GM20000 (cell line): ENCODE measurements at regions not wholly inside any gene's neighbourhood (a gene's known extent, or its start where the extent isn't known, plus 50 kb on each side); places are given as distances from the start of the nearest gene placed in this dataset.

ENCODE experiments used
- DNase-seq: peaks from one replicate; pipeline ENCODE4 v3.0.0; 2012; ENCODE audit warnings: low spot score
- TF ChIP-seq, protein P1 (sequence below): IDR thresholded peaks from 2 replicates; pipeline ENCODE4 v1.5.1; 2012; ENCODE audit warnings: mild to moderate bottlenecking, control low read depth; ENCODE audit errors: extremely low read depth, missing control alignments

- DNase-seq, result no peak
- TF ChIP-seq, protein P1, sequence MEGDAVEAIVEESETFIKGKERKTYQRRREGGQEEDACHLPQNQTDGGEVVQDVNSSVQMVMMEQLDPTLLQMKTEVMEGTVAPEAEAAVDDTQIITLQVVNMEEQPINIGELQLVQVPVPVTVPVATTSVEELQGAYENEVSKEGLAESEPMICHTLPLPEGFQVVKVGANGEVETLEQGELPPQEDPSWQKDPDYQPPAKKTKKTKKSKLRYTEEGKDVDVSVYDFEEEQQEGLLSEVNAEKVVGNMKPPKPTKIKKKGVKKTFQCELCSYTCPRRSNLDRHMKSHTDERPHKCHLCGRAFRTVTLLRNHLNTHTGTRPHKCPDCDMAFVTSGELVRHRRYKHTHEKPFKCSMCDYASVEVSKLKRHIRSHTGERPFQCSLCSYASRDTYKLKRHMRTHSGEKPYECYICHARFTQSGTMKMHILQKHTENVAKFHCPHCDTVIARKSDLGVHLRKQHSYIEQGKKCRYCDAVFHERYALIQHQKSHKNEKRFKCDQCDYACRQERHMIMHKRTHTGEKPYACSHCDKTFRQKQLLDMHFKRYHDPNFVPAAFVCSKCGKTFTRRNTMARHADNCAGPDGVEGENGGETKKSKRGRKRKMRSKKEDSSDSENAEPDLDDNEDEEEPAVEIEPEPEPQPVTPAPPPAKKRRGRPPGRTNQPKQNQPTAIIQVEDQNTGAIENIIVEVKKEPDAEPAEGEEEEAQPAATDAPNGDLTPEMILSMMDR, result no peak
These were observed 1054.7 kb downstream of the PDHA2 start for GRCh38 chr4:96894621-96895020.

DNA sequence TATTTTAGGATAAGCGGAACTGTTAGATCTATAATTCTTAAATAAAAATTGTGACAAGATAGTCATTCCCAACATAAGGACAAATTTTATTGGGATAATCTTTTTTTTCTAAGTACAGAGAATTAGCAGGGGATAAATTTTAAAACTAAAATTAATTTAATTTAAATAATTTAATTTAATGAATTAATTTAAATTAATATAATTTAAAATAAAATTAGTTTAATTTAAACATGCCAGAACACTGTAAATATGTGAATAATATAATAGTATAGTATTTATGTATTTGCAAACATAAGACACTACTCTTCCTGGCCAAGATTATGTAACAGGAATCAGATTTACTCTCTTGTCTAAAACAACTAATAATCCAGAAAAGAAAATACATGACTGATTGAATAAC lies 1055.9 kb downstream of the PDHA2 start:
- DNase-seq, result no peak
- TF ChIP-seq, protein P1, result no peak

- DNase-seq, result no peak
- TF ChIP-seq, protein P1, result no peak
These were observed 1072.8 kb downstream of the PDHA2 start for GRCh38 chr4:96912716-96913115.

DNA sequence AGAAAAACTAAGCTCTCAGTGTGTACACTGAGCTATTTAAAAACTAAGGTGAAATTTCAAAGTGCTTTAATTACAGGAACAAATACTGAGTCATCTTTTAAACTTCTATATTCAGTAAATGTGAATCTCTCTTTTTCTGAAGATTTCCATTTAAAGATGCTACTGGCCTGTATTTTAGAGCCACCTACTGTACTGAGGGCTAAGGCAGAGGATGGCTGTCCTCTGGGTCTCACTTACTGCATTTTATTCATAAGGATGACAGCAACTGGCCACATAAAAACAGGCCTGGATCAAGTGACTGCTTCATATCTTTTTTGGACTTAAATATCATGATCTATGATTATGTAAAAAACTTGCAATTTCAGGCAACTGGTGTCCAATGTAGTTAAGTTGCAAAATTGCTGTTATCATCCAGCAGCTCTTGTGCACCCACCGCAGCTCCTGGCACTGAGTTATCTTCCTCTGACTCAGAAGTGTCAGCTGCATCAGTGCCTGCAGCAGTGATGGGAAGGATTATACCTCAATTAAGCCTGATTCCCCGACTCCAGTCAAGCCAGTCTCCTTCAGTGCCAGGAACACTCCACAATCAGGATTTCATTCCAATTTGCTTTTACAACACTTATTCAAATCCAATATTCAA lies 1073.7 kb downstream of the PDHA2 start:
- DNase-seq, result no peak
- TF ChIP-seq, protein P1, result no peak

DNA sequence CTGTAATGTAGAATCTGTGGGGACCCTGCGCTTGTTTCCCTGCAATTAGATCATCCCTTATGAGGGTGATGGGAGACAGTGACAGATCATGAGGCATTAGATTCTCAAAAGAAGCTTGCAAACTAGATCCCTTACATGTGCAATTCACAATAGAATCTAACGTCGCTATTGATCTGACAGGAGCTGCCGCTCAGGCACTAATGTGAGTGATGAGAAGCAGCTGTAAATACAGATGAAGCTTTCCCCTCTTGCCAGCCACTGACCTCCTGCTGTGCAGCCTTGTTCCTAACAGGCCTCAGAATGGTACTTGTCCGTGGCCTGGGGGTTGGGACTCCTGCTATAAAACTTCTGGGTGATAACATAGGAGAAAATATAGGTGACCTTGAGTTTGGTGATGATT lies 1076.8 kb downstream of the PDHA2 start:
- DNase-seq, result no peak
- TF ChIP-seq, protein P1, result no peak

GRCh38 chr4:96936886-96937285 lies 1097.0 kb downstream of the PDHA2 start:
- DNase-seq, result no peak
- TF ChIP-seq, protein P1, result no peak

- no peak for DNase-seq
- TF ChIP-seq, protein P1, result no peak
These were observed 1106.7 kb downstream of the PDHA2 start for GRCh38 chr4:96946552-96946951.
